H9 (cell line): ENCODE measurements at regions not wholly inside any gene's neighbourhood (a gene's known extent, or its start where the extent isn't known, plus 50 kb on each side); places are given as distances from the start of the nearest gene placed in this dataset.

Experiments used
- DNase-seq: peaks from one replicate; pipeline ENCODE4 v3.0.0-alpha.2; 2017
- H2AFZ ChIP-seq: one replicate; pipeline ENCODE4 v1.6.1; 2013; ENCODE audit warnings: mild to moderate bottlenecking, low read length, control low read depth, moderate library complexity
- H2AK5ac ChIP-seq: 2 replicates; pipeline ENCODE4 v1.6.1; 2013; ENCODE audit warnings: low read length, control low read depth, mixed read lengths; ENCODE audit not compliant: insufficient read length
- H2BK120ac ChIP-seq: one replicate; pipeline ENCODE4 v1.6.1; 2013; ENCODE audit warnings: low read depth, mild to moderate bottlenecking, low read length, control low read depth, inconsistent platforms; ENCODE audit not compliant: poor library complexity, severe bottlenecking
- H2BK12ac ChIP-seq: 2 replicates; pipeline ENCODE4 v1.6.1; 2013; ENCODE audit warnings: low read length, control low read depth, mixed read lengths, low read depth; ENCODE audit not compliant: insufficient read length
- H2BK15ac ChIP-seq: 2 replicates; pipeline ENCODE4 v1.6.1; 2013; ENCODE audit warnings: low read depth, low read length, control low read depth
- H2BK20ac ChIP-seq: one replicate; pipeline ENCODE4 v1.6.1; 2013; ENCODE audit warnings: low read depth, mild to moderate bottlenecking, low read length, control low read depth, inconsistent platforms; ENCODE audit not compliant: poor library complexity, severe bottlenecking
- H2BK5ac ChIP-seq: 2 replicates; pipeline ENCODE4 v1.6.1; 2013; ENCODE audit warnings: low read length, control low read depth, mixed read lengths; ENCODE audit not compliant: insufficient read length
- H3K14ac ChIP-seq: 2 replicates; pipeline ENCODE4 v1.6.1; 2013; ENCODE audit warnings: low read length, control low read depth; ENCODE audit not compliant: insufficient read depth
- H3K18ac ChIP-seq: 2 replicates; pipeline ENCODE4 v1.6.1; 2013; ENCODE audit warnings: low read depth, mild to moderate bottlenecking, mixed read lengths, low read length, control low read depth; ENCODE audit not compliant: insufficient read length
- H3K23ac ChIP-seq: 2 replicates; pipeline ENCODE4 v1.6.1; 2013; ENCODE audit warnings: low read length, control low read depth, mixed read lengths, low read depth; ENCODE audit not compliant: insufficient read length
- H3K23me2 ChIP-seq: 2 replicates; pipeline ENCODE4 v1.6.1; 2013; ENCODE audit warnings: low read depth, mild to moderate bottlenecking, mixed read lengths, low read length, control low read depth; ENCODE audit not compliant: insufficient read length, poor library complexity, severe bottlenecking
- H3K27ac ChIP-seq: 2 replicates; pipeline ENCODE4 v1.5.1; 2013; ENCODE audit warnings: low read length, control low read depth, mixed read lengths, low read depth; ENCODE audit not compliant: insufficient read length
- H3K27me3 ChIP-seq: 2 replicates; pipeline ENCODE4 v1.6.1; 2013; ENCODE audit warnings: low read length, control low read depth, inconsistent platforms; ENCODE audit not compliant: insufficient read depth
- H3K4ac ChIP-seq: 2 replicates; pipeline ENCODE4 v1.6.1; 2013; ENCODE audit warnings: low read depth, mild to moderate bottlenecking, control low read depth, inconsistent platforms, low read length, moderate library complexity
- H3K4me1 ChIP-seq: 2 replicates; pipeline ENCODE4 v1.6.1; 2013; ENCODE audit warnings: low read length, control low read depth, inconsistent platforms; ENCODE audit not compliant: insufficient read depth
- H3K4me2 ChIP-seq: 2 replicates; pipeline ENCODE4 v1.6.1; 2013; ENCODE audit warnings: low read length, control low read depth, mixed read lengths; ENCODE audit not compliant: insufficient read length, insufficient read depth
- H3K56ac ChIP-seq: 2 replicates; pipeline ENCODE4 v1.6.1; 2013; ENCODE audit warnings: low read depth, mild to moderate bottlenecking, mixed read lengths, low read length, control low read depth; ENCODE audit not compliant: insufficient read length
- H3K79me1 ChIP-seq: 2 replicates; pipeline ENCODE4 v1.6.1; 2013; ENCODE audit warnings: low read depth, mild to moderate bottlenecking, moderate library complexity, low read length, control low read depth, inconsistent platforms; ENCODE audit not compliant: insufficient read depth, poor library complexity, severe bottlenecking
- H3K79me2 ChIP-seq: 2 replicates; pipeline ENCODE4 v1.6.1; 2013; ENCODE audit warnings: low read length, control low read depth, inconsistent platforms; ENCODE audit not compliant: insufficient read depth
- H3K9ac ChIP-seq: 2 replicates; pipeline ENCODE4 v1.6.1; 2013; ENCODE audit warnings: low read length, control low read depth, mixed read lengths; ENCODE audit not compliant: insufficient read length; ENCODE audit errors: extremely low read depth
- H3K9me3 ChIP-seq: one replicate; pipeline ENCODE4 v1.6.1; 2013; ENCODE audit warnings: low read depth, low read length, inconsistent platforms; ENCODE audit not compliant: control insufficient read depth
- H3T11ph ChIP-seq: one replicate; pipeline ENCODE4 v1.6.1; 2013; ENCODE audit warnings: mild to moderate bottlenecking, low read length, control low read depth, inconsistent platforms
- H4K20me1 ChIP-seq: one replicate; pipeline ENCODE4 v1.6.1; 2013; ENCODE audit not compliant: control insufficient read depth, insufficient read length, insufficient read depth
- H4K5ac ChIP-seq: 2 replicates; pipeline ENCODE4 v1.6.1; 2013; ENCODE audit warnings: low read depth, mild to moderate bottlenecking, mixed read lengths, low read length, control low read depth; ENCODE audit not compliant: insufficient read length
- H4K8ac ChIP-seq: replicated peaks from 2 replicates; pipeline ENCODE4 v1.6.1; 2013; ENCODE audit warnings: low read length, control low read depth, mixed read lengths, low read depth; ENCODE audit not compliant: insufficient read length
- H4K91ac ChIP-seq: 2 replicates; pipeline ENCODE4 v1.6.1; 2013; ENCODE audit warnings: low read depth, mild to moderate bottlenecking, moderate library complexity, mixed read lengths, low read length, control low read depth; ENCODE audit not compliant: insufficient read length
- H3K27ac Mint-ChIP-seq, 3 experiments: 2 replicates in 2 of 3; 3 replicates in 1 of 3; pipeline ENCODE4 v1.8.0; 2020 to 2021; ENCODE audit warnings: mixed read lengths in 3 of 3, mild to moderate bottlenecking in 1 of 3, moderate library complexity in 1 of 3
- H3K27me3 Mint-ChIP-seq: 2 replicates; pipeline ENCODE4 v1.8.0; 2021; ENCODE audit warnings: low read depth, mild to moderate bottlenecking, moderate library complexity, mixed read lengths
- H3K36me3 Mint-ChIP-seq, 3 experiments: 2 replicates in 2 of 3; 3 replicates in 1 of 3; pipeline ENCODE4 v1.8.0; 2020 to 2021; ENCODE audit warnings: low read depth in 3 of 3, mixed read lengths in 3 of 3; ENCODE audit not compliant: insufficient read depth in 1 of 3
- H3K4me1 Mint-ChIP-seq, 2 experiments: 2 replicates each; pipeline ENCODE4 v1.8.0; 2020; ENCODE audit warnings: mixed read lengths in 2 of 2
- H3K4me3 Mint-ChIP-seq, 2 experiments: 2 replicates in 1 of 2; 3 replicates in 1 of 2; pipeline ENCODE4 v1.8.0; 2020 to 2021; ENCODE audit warnings: mild to moderate bottlenecking in 2 of 2, mixed read lengths in 2 of 2, moderate library complexity in 1 of 2
- H3K9me3 Mint-ChIP-seq, 2 experiments: 2 replicates in 1 of 2; 3 replicates in 1 of 2; pipeline ENCODE4 v1.8.0; 2020; ENCODE audit warnings: mild to moderate bottlenecking in 2 of 2, mixed read lengths in 2 of 2, moderate library complexity in 1 of 2
- WGBS: extraction: QIAGEN DNeasy Blood & Tissue Kit; methylation state at CpG from one replicate; pipeline ENCODE4 v1.1.7; 2013; ENCODE audit warnings: missing lambda C conversion rate, low lambda C conversion rate, mixed read lengths; ENCODE audit not compliant: insufficient read length; ENCODE audit errors: extremely low coverage; 5-methylcytosine and 5-hydroxymethylcytosine counted together
- TF ChIP-seq, protein P1 (sequence below): fragments of 200-600 bp; sonication (generic); conservative IDR thresholded peaks from 3 replicates; pipeline ENCODE4 v1.8.0; 2021; ENCODE audit warnings: antibody characterized with exemption, mild to moderate bottlenecking

DNA sequence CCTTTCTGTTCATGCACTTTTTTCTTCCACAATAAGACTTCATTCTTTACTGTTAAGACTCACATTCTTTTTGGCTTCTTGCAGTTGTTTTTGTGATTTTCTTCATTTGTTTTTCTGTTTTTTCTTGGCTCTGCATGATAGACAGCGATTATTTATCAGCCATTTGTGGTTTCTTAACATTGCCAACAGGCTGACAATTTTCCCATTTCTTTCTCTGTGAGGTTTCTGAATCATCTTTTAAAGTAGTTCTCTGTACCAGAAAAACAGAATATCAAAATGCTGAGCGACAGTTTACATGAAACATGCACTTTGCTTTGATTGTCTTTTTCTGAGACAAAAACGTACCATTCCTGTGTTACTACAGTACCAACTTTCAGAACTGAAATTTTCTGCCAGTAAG lies 334.2 kb upstream of the MAGI2 start:
- Mint-ChIP-seq H3K4me3 (no peak overlapping the region), H3K27ac (no peak overlapping the region), H3K27me3 (no peaks in the 10 kb centered on the region), H3K36me3 (no peaks in the 10 kb centered on the region), H3K4me1 (no peaks in the 10 kb centered on the region), H3K9me3 (no peaks in the 10 kb centered on the region)
- Histone ChIP-seq H2BK12ac (no peak overlapping the region), H3K18ac (no peak overlapping the region), H3K56ac (no peak overlapping the region), H4K20me1 (no peaks in the 10 kb centered on the region), H3K23ac (no peak overlapping the region), H2AK5ac (no peak overlapping the region), H3K4me2 (no peak overlapping the region), H2BK120ac (no peak overlapping the region), H2BK5ac (no peak overlapping the region), H3K4ac (no peak overlapping the region), H3K27me3 (no peaks in the 10 kb centered on the region), H3T11ph (no peak overlapping the region), H2AFZ (no peak overlapping the region), H3K23me2 (no peaks in the 10 kb centered on the region), H3K27ac (no peak overlapping the region), H3K79me2 (no peaks in the 10 kb centered on the region), H2BK20ac (no peak overlapping the region), H3K79me1 (no peaks in the 10 kb centered on the region), H3K14ac (no peak overlapping the region), H4K91ac (no peak overlapping the region), H3K4me1 (no peaks in the 10 kb centered on the region), H3K9me3 (no peaks in the 10 kb centered on the region), H4K5ac (no peak overlapping the region), H3K9ac (no peak overlapping the region), H2BK15ac (no peak overlapping the region), H4K8ac (no peak overlapping the region)
- DNase-seq, result no peak
- TF ChIP-seq, protein P1, sequence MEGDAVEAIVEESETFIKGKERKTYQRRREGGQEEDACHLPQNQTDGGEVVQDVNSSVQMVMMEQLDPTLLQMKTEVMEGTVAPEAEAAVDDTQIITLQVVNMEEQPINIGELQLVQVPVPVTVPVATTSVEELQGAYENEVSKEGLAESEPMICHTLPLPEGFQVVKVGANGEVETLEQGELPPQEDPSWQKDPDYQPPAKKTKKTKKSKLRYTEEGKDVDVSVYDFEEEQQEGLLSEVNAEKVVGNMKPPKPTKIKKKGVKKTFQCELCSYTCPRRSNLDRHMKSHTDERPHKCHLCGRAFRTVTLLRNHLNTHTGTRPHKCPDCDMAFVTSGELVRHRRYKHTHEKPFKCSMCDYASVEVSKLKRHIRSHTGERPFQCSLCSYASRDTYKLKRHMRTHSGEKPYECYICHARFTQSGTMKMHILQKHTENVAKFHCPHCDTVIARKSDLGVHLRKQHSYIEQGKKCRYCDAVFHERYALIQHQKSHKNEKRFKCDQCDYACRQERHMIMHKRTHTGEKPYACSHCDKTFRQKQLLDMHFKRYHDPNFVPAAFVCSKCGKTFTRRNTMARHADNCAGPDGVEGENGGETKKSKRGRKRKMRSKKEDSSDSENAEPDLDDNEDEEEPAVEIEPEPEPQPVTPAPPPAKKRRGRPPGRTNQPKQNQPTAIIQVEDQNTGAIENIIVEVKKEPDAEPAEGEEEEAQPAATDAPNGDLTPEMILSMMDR, result no peak
- WGBS, result no CpG with 5 or more reads among the region's 3 CpGs
